Spleen (tissue), 11 donors: ENCODE measurements at regions not wholly inside any gene's neighbourhood (a gene's known extent, or its start where the extent isn't known, plus 50 kb on each side); places are given as distances from the start of the nearest gene placed in this dataset.

Experiments used
- DNase-seq: peaks from one replicate; pipeline ENCODE4 v3.0.0-alpha.2; 2020
- H3K27ac ChIP-seq, 8 donors: fragments of 200-600 bp; sonication (generic) in 7 of 8; 1 replicate in 4 of 8; 2 replicates in 4 of 8; pipeline versions ENCODE4 v1.5.0 to v1.8.0; 2016 to 2021; ENCODE audit warnings: inconsistent platforms in 4 of 8, mild to moderate bottlenecking in 4 of 8, moderate library complexity in 1 of 8
- H3K27me3 ChIP-seq, 7 donors: fragments of 200-600 bp; sonication (generic) in 6 of 7; replicated peaks in 1 of 7; 1 replicate in 4 of 7; 2 replicates in 3 of 7; pipeline versions ENCODE4 v1.5.0 to v1.8.0; 2016 to 2021; ENCODE audit warnings: inconsistent platforms in 3 of 7, mild to moderate bottlenecking in 1 of 7
- H3K36me3 ChIP-seq, 6 donors: fragments of 200-600 bp; sonication (generic) in 5 of 6; 1 replicate in 4 of 6; 2 replicates in 2 of 6; pipeline versions ENCODE4 v1.5.0 to v1.8.0; 2016 to 2021; ENCODE audit warnings: inconsistent platforms in 2 of 6
- H3K4me1 ChIP-seq, 6 donors: fragments of 200-600 bp; sonication (generic) in 5 of 6; 1 replicate in 3 of 6; 2 replicates in 3 of 6; pipeline versions ENCODE4 v1.5.0 to v1.8.0; 2016 to 2021; ENCODE audit warnings: inconsistent platforms in 3 of 6
- H3K4me3 ChIP-seq, 8 donors: fragments of 200-600 bp; sonication (generic) in 7 of 8; 1 replicate in 4 of 8; 2 replicates in 4 of 8; pipeline versions ENCODE4 v1.5.0 to v1.8.0; 2016 to 2021; ENCODE audit warnings: inconsistent platforms in 4 of 8, mild to moderate bottlenecking in 4 of 8, moderate library complexity in 2 of 8
- H3K9me3 ChIP-seq, 8 donors: fragments of 200-600 bp; sonication (generic) in 7 of 8; 1 replicate in 4 of 8; 2 replicates in 4 of 8; pipeline versions ENCODE4 v1.5.0 to v1.8.0; 2016 to 2021; ENCODE audit warnings: inconsistent platforms in 4 of 8
- CTCF ChIP-seq, 11 experiments: fragments of 200-600 bp in 7 of 11; fragments of 450-650 bp in 4 of 11; sonication (generic) in 4 of 11; IDR thresholded peaks in 8 of 11; conservative IDR thresholded peaks in 3 of 11; 1 replicate in 7 of 11; 2 replicates in 4 of 11; pipeline versions ENCODE4 v1.4.0 to v1.8.0; 2016 to 2021; ENCODE audit warnings: antibody characterized with exemption in 11 of 11, inconsistent platforms in 4 of 11, mild to moderate bottlenecking in 1 of 11
- POLR2A ChIP-seq, 3 donors: fragments of 450-650 bp; IDR thresholded peaks; one replicate each; pipeline ENCODE4 v1.5.1; 2017; ENCODE audit warnings: antibody characterized with exemption in 3 of 3, mild to moderate bottlenecking in 1 of 3
- POLR2AphosphoS5 ChIP-seq, 3 donors: sonication (generic); formaldehyde crosslinking; IDR thresholded peaks; one replicate each; pipeline ENCODE4 v1.5.1; 2017; ENCODE audit warnings: antibody characterized with exemption in 3 of 3
- WGBS, 5 donors: extraction: QIAGEN DNeasy Blood & Tissue Kit in 3 of 5; methylation state at CpG; one replicate each; pipeline versions ENCODE4 v1.1.5 to v1.1.7; 2013 to 2018; 5-methylcytosine and 5-hydroxymethylcytosine counted together
- intact Hi-C: fragments of 100-400 bp; cut with DNase I; formaldehyde crosslinking; loops from one replicate; pipeline ENCODE4 v1.15.0; 2023; ENCODE audit warnings: low total_unique reads
- donor health status: healthy with polysubstance abuse.
- donor health status: DM: no; HTN: no; CAD: no; lungs with moderate emphysema.
- donor health status: DM: no; HTN: no; CAD: no.
- donor health status: Bipolar disorder and iron deficiency.
- donor health status: healthy.
- donor health status: DM: no; HTN: no; CAD: no.
- donor health status: DM: yes; HTN: yes; CAD: no.

DNA sequence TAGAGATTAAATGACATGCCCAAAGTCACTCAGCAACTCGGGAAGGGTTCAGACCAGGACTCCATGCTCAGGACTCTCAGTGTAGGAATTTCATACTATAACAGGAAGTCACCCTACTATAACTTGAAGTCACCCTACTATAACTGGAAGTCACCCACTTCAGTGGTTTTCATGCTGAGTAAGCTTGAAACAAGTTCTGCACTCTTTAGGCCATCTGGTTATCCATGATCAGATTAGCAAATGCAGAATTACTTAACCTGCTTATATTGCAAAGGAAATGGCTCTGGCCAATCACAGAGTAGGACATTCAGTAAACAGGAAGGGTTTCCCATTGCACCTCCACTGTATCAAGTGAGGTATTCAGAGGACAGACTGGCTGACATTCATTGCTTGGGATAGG is 1240.4 kb downstream of the GATA3 start:
- peaks cover 0 to 13% (median 0%) of the 10 kb centered on the region in 6 donors for H3K4me1 ChIP-seq
- DNase-seq = no peak
- no peaks in the 10 kb centered on the region for H3K27me3 ChIP-seq
- no peaks in the 10 kb centered on the region for H3K36me3 ChIP-seq
- H3K27ac ChIP-seq = no peak overlapping the region
- intact Hi-C loops = no loop called here
- no peak for TF ChIP-seq CTCF (IDR thresholded peaks at IDR 0.05 in 8 of 11, conservative IDR thresholded peaks at IDR 0.05 in 3 of 11)
- no peak for TF ChIP-seq POLR2AphosphoS5 (IDR thresholded peaks at IDR 0.05)
- no peak for TF ChIP-seq POLR2A (IDR thresholded peaks at IDR 0.05)
- no peak overlapping the region for H3K4me3 ChIP-seq
- H3K9me3 ChIP-seq = no peaks in the 10 kb centered on the region
- WGBS, 5 donors = 43 to 76% (median 68%) methylated on average over 1 of the region's 1 CpG

DNA sequence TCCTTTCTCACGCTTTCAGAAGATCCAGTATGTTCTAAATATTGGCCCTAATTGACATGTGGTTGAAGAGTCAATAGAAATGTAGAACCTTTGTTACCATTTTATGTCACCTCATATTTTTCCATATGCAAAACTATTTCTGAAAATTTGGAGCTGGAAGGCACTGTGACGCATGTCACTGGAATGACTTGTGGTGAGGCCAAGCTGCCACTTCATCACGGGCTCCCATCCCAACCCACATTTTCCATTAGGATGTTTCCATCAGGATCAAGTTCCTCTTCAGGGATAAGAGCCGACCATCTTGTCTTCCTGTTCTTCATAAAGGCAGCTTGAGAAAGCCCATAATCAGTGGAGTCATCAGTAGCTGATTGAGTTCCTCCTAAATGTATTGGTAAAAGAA is 1241.7 kb downstream of the GATA3 start:
- Histone ChIP-seq H3K27me3 (no peaks in the 10 kb centered on the region), H3K4me3 (no peak overlapping the region), H3K27ac (no peak overlapping the region), H3K36me3 (no peaks in the 10 kb centered on the region), H3K9me3 (no peaks in the 10 kb centered on the region), H3K4me1 (peaks cover 0 to 13% (median 0%) of the 10 kb centered on the region in 6 donors)
- no peak for DNase-seq
- intact Hi-C loops = no loop called here
- TF ChIP-seq POLR2AphosphoS5 (IDR thresholded peaks at IDR 0.05) = no peak
- no peak for TF ChIP-seq CTCF (IDR thresholded peaks at IDR 0.05 in 8 of 11, conservative IDR thresholded peaks at IDR 0.05 in 3 of 11)
- no peak for TF ChIP-seq POLR2A (IDR thresholded peaks at IDR 0.05)
- WGBS, 5 donors = 71 to 86% (median 82%) methylated on average over 4 of the region's 4 CpGs

GRCh38 chr10:9297580-9297979 is 1243.1 kb downstream of the GATA3 start:
- 77 to 91% (median 85%) methylated on average over 3 of the region's 3 CpGs for WGBS, 5 donors
- intact Hi-C loops = no loop called here
- H3K27ac ChIP-seq = no peak overlapping the region
- no peaks in the 10 kb centered on the region for H3K36me3 ChIP-seq
- no peak overlapping the region for H3K4me3 ChIP-seq
- H3K9me3 ChIP-seq = no peaks in the 10 kb centered on the region
- peaks cover 0 to 13% (median 0%) of the 10 kb centered on the region in 6 donors for H3K4me1 ChIP-seq
- H3K27me3 ChIP-seq = no peaks in the 10 kb centered on the region
- DNase-seq = no peak
- TF ChIP-seq POLR2AphosphoS5 (IDR thresholded peaks at IDR 0.05) (no peak), CTCF (IDR thresholded peaks at IDR 0.05 in 8 of 11, conservative IDR thresholded peaks at IDR 0.05 in 3 of 11) (no peak), POLR2A (IDR thresholded peaks at IDR 0.05) (no peak)

DNA sequence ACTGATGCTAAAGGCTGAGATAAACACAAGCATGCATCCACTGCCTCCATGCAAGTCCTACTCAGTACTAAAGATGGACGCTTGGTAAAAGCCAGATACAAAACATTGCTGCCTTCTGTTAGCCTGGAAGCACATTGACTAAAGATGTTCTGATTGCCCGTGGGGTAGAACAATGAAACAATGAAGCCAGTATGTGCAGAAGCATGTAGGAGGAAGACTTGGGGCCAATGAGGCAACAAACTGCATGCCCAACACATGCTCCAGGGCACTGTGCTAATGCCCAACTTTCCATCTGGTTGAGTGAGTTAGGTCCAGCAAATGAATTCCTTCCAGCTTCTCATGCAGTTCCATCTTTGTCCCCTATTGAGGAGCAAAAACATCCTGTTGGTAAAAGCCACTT is 1245.5 kb downstream of the GATA3 start:
- intact Hi-C loops = loop anchor here (10.0 kb wide), 2 partner anchors 1425 to 1775 kb away; no protein-coding TSS in a partner anchor
- no peak for TF ChIP-seq POLR2A (IDR thresholded peaks at IDR 0.05)
- 80 to 91% (median 84%) methylated on average over 2 of the region's 2 CpGs for WGBS, 5 donors

GRCh38 chr10:9301148-9301547 is 1246.7 kb downstream of the GATA3 start:
- 52 to 82% (median 66%) methylated on average over 2 of the region's 2 CpGs for WGBS, 5 donors

More for the DNA sequence above, 1245.5 kb downstream of the GATA3 start:
- Histone ChIP-seq H3K36me3 (no peaks in the 10 kb centered on the region), H3K4me1 (peaks cover 0 to 3% (median 0%) of the 10 kb centered on the region in 6 donors), H3K4me3 (no peak overlapping the region), H3K27me3 (no peaks in the 10 kb centered on the region), H3K27ac (no peak overlapping the region), H3K9me3 (no peaks in the 10 kb centered on the region)
- no peak for DNase-seq

More at GRCh38 chr10:9301148-9301547, 1246.7 kb downstream of the GATA3 start:
- Histone ChIP-seq H3K4me3 (no peak overlapping the region), H3K36me3 (no peaks in the 10 kb centered on the region), H3K27ac (no peak overlapping the region), H3K9me3 (no peaks in the 10 kb centered on the region), H3K27me3 (no peaks in the 10 kb centered on the region), H3K4me1 (no peaks in the 10 kb centered on the region)
- TF ChIP-seq POLR2AphosphoS5 (IDR thresholded peaks at IDR 0.05) (no peak), POLR2A (IDR thresholded peaks at IDR 0.05) (no peak), CTCF (IDR thresholded peaks at IDR 0.05 in 8 of 11, conservative IDR thresholded peaks at IDR 0.05 in 3 of 11) (no peak)
- intact Hi-C loops = loop anchor here (10.0 kb wide), 2 partner anchors 1426 to 1776 kb away; no protein-coding TSS in a partner anchor
- DNase-seq = no peak
